Osteoblast (primary cell): ENCODE measurements at regions not wholly inside any gene's neighbourhood (a gene's known extent, or its start where the extent isn't known, plus 50 kb on each side); places are given as distances from the start of the nearest gene placed in this dataset.
"Not testable (repeated sequence)": the region's sequence is repeated elsewhere in the genome, so short reads cannot be mapped to it uniquely, and the experiment has no call there.

Experiments used
- DNase-seq: peaks from one replicate; pipeline ENCODE4 v3.0.0; 2011; ENCODE audit warnings: low spot score, mixed read lengths; ENCODE audit not compliant: insufficient read length; ENCODE audit errors: missing footprints
- H2AFZ ChIP-seq: 2 replicates; pipeline ENCODE4 v1.6.0; 2011; ENCODE audit warnings: mild to moderate bottlenecking, low read length
- H3K27ac ChIP-seq: 2 replicates; pipeline ENCODE4 v1.5.1; 2011; ENCODE audit warnings: mild to moderate bottlenecking, low read depth, low read length, moderate library complexity
- H3K27me3 ChIP-seq: 2 replicates; pipeline ENCODE4 v1.6.0; 2012; ENCODE audit warnings: mild to moderate bottlenecking, control low read depth, inconsistent platforms, low read length, moderate library complexity; ENCODE audit not compliant: insufficient read depth
- H3K36me3 ChIP-seq: 2 replicates; pipeline ENCODE4 v1.5.1; 2011; ENCODE audit warnings: mild to moderate bottlenecking, low read length, control low read depth, moderate library complexity; ENCODE audit not compliant: insufficient read depth
- H3K4me1 ChIP-seq: 2 replicates; pipeline ENCODE4 v1.5.1; 2011; ENCODE audit warnings: mild to moderate bottlenecking, low read length, control low read depth, moderate library complexity; ENCODE audit not compliant: insufficient read depth
- H3K4me2 ChIP-seq: 2 replicates; pipeline ENCODE4 v1.6.0; 2011; ENCODE audit warnings: mild to moderate bottlenecking, low read length; ENCODE audit not compliant: insufficient read depth
- H3K4me3 ChIP-seq: fragments of 200-600 bp; sonication (generic); 3 replicates; pipeline ENCODE4 v1.5.1; 2012; ENCODE audit warnings: mild to moderate bottlenecking, low read length, inconsistent platforms; ENCODE audit not compliant: insufficient read depth
- H3K79me2 ChIP-seq: 2 replicates; pipeline ENCODE4 v1.6.0; 2012; ENCODE audit warnings: mild to moderate bottlenecking, low read length, control low read depth, inconsistent platforms; ENCODE audit not compliant: insufficient read depth
- H3K9me3 ChIP-seq: 2 replicates; pipeline ENCODE4 v1.5.1; 2011; ENCODE audit warnings: low read depth, low read length, control low read depth
- H4K20me1 ChIP-seq: 2 replicates; pipeline ENCODE4 v1.6.0; 2012; ENCODE audit warnings: mild to moderate bottlenecking, low read length, control low read depth; ENCODE audit not compliant: insufficient read depth
- TF ChIP-seq, protein P1 (sequence below): IDR thresholded peaks from 2 replicates; pipeline ENCODE4 v1.5.1; 2011; ENCODE audit warnings: mild to moderate bottlenecking, low read depth, low read length, moderate library complexity; ENCODE audit errors: extremely low read depth

DNA sequence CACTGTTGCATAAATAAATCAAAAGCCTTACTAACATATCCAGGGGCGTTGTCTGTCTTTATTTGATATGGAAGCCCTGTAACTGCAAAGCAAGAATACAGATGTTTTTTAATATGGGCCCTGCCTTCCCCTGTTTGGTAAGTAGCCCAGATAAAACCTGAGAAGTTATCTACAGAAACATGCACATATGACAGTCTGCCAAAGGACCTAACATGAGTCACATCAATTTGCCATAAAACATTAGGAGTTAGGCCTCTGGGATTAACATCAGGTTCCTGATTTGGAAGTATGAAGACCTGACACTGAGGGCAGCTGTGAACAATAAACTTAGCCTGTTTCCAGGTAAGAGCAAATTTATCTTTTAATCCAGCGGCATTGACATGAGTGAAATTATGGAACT is 1588.8 kb downstream of the REEP3 start:
- H3K4me2 ChIP-seq, result no peak overlapping the region
- no peaks in the 10 kb centered on the region for H3K27me3 ChIP-seq
- no peaks in the 10 kb centered on the region for H3K4me1 ChIP-seq
- no peaks in the 10 kb centered on the region for H3K36me3 ChIP-seq
- peaks cover 4% of the 10 kb centered on the region for H3K9me3 ChIP-seq
- TF ChIP-seq, protein P1, sequence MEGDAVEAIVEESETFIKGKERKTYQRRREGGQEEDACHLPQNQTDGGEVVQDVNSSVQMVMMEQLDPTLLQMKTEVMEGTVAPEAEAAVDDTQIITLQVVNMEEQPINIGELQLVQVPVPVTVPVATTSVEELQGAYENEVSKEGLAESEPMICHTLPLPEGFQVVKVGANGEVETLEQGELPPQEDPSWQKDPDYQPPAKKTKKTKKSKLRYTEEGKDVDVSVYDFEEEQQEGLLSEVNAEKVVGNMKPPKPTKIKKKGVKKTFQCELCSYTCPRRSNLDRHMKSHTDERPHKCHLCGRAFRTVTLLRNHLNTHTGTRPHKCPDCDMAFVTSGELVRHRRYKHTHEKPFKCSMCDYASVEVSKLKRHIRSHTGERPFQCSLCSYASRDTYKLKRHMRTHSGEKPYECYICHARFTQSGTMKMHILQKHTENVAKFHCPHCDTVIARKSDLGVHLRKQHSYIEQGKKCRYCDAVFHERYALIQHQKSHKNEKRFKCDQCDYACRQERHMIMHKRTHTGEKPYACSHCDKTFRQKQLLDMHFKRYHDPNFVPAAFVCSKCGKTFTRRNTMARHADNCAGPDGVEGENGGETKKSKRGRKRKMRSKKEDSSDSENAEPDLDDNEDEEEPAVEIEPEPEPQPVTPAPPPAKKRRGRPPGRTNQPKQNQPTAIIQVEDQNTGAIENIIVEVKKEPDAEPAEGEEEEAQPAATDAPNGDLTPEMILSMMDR, result no peak
- no peak overlapping the region for H3K4me3 ChIP-seq
- no peak overlapping the region for H2AFZ ChIP-seq
- no peak for DNase-seq
- H3K79me2 ChIP-seq, result no peaks in the 10 kb centered on the region
- no peak overlapping the region for H3K27ac ChIP-seq
- H4K20me1 ChIP-seq, result no peaks in the 10 kb centered on the region

DNA sequence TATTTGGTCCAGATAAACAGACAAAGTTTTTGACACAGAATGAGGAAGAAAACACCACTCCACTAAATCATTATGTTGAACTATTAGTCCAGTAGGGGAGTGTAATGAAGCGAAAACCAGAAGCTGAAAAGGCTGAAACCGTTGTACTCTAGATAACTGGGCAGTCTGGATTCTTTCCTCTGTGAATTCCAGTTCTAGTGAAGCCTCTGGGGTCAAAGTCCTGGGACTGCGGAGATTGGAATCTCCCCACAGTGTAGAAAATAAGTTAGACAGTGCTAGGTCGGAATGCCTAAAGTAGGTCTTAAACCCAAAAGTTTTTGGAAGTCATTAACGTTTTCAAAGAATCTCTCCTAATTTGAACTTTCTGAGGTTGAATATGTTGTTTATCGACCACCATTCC is 1589.9 kb downstream of the REEP3 start:
- not testable (repeated sequence) for H3K27ac ChIP-seq, H3K9me3 ChIP-seq, DNase-seq, H3K4me2 ChIP-seq, H3K4me1 ChIP-seq, H2AFZ ChIP-seq, H4K20me1 ChIP-seq, H3K4me3 ChIP-seq, H3K36me3 ChIP-seq, H3K79me2 ChIP-seq, H3K27me3 ChIP-seq

DNA sequence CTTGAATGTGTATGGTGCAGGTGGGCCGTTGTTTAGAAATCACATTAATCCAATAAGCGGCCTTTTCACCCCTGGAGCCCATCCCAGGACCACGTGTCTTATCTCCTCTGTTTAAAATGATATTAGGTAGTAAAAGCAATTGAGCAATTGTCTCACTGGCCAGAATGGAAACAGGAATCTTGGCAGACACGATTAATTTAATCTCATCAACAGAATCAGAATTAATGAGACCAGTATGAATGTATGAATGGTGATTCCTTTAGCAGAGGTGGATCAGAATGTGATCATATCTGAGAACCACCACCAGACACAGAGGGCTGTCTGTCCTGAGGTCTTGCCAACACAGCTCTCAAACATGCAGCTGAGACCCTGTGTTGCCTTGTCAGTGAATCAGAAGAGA is 1591.4 kb downstream of the REEP3 start:
- TF ChIP-seq, protein P1, result no peak
- Histone ChIP-seq H3K9me3 (peaks cover 4% of the 10 kb centered on the region), H3K4me1 (no peaks in the 10 kb centered on the region), H3K27me3 (no peaks in the 10 kb centered on the region), H3K36me3 (no peaks in the 10 kb centered on the region), H3K27ac (no peak overlapping the region), H3K79me2 (no peaks in the 10 kb centered on the region), H4K20me1 (no peaks in the 10 kb centered on the region), H3K4me3 (no peak overlapping the region), H2AFZ (no peak overlapping the region), H3K4me2 (no peak overlapping the region)
- no peak for DNase-seq

DNA sequence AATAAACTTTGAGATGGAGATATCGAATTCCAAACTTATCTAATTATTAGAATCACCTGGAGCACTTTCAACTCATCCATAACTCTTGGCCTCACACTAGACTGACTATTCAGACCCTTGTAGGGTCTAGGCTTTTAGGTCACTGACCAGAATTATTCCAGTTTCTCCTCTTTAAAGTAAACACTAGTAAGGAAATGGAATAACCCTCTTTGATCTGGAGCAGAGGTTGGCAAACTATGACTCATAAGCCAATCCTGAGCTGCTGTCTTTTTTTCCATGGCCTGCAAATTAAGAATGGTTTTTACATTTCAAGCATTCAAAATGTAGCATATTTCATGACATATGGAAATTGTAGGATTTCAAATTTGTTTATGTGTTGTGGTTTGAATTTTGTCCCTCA is 1601.9 kb downstream of the REEP3 start:
- Histone ChIP-seq H3K36me3 (no peaks in the 10 kb centered on the region), H3K79me2 (no peaks in the 10 kb centered on the region), H2AFZ (no peak overlapping the region), H3K4me1 (no peaks in the 10 kb centered on the region), H3K4me3 (no peak overlapping the region), H3K27ac (no peak overlapping the region), H3K9me3 (no peaks in the 10 kb centered on the region), H3K27me3 (no peaks in the 10 kb centered on the region), H4K20me1 (no peaks in the 10 kb centered on the region), H3K4me2 (no peak overlapping the region)
- TF ChIP-seq, protein P1, result no peak
- no peak for DNase-seq

DNA sequence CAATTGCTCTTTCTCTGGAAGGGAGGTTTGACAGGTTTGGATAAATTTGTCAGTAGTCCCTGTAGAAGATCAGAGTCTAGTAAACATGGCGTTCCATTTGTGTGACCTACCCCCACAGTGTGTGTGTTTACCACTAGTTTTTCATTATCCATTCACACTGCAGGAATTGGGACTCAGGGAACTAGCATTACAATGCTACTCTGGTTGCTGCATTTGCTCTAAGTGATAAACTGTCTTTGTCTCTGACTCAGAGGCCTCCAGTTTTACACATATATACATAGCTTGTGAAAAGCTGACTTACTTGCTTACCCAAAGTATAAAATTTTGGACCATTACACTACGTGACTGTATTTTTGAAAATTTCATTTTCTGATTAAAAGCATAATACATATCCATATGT is 1604.0 kb downstream of the REEP3 start:
- DNase-seq, result no peak
- no peak overlapping the region for H3K27ac ChIP-seq

More for the DNA sequence above, 1604.0 kb downstream of the REEP3 start:
- no peak overlapping the region for H3K4me3 ChIP-seq
- no peak overlapping the region for H2AFZ ChIP-seq
- H3K4me1 ChIP-seq, result no peaks in the 10 kb centered on the region
- TF ChIP-seq, protein P1, result no peak
- H3K36me3 ChIP-seq, result no peaks in the 10 kb centered on the region
- no peaks in the 10 kb centered on the region for H3K9me3 ChIP-seq
- no peaks in the 10 kb centered on the region for H3K79me2 ChIP-seq
- no peak overlapping the region for H3K4me2 ChIP-seq
- no peaks in the 10 kb centered on the region for H3K27me3 ChIP-seq
- no peaks in the 10 kb centered on the region for H4K20me1 ChIP-seq
